ENCODE measurements at regions not wholly inside any gene's neighbourhood (a gene's known extent, or its start where the extent isn't known, plus 50 kb on each side); places are given as distances from the start of the nearest gene placed in this dataset.

GRCh38 chr2:67838205-67838604, 224.6 kb downstream of the C1D start:
- DNase-seq (ENCODE audit: low read depth in 1 of 2, low spot score in 1 of 2) (no peak), FAIRE-seq (no peak), ATAC-seq (no peak)
- WGBS (ENCODE audit: missing lambda C conversion rate) = 67% methylated on average over 3 of the region's 3 CpGs
- TF ChIP-seq ZNF302 (CRISPR knock-in tag; IDR thresholded peaks at IDR 0.05) (no peak), MAFK (IDR thresholded peaks at IDR 0.05; ENCODE audit: partially characterized antibody) (no peak), FOSB (CRISPR knock-in tag; IDR thresholded peaks at IDR 0.05) (no peak), RCOR1 (IDR thresholded peaks at IDR 0.05; ENCODE audit: low read depth, low read length) (no peak), ESRRA (IDR thresholded peaks at IDR 0.05; ENCODE audit: borderline replicate concordance, low read length) (no peak), POLR2A (IDR thresholded peaks at IDR 0.05; ENCODE audit: low read length) (no peak), CHD2 (IDR thresholded peaks at IDR 0.05; ENCODE audit: low read length, partially characterized antibody) (no peak), MYC (IDR thresholded peaks at IDR 0.05; ENCODE audit: borderline replicate concordance, low read length) (no peak), TFCP2L1 (CRISPR knock-in tag; IDR thresholded peaks at IDR 0.05) (no peak), NR3C1 (IDR thresholded peaks at IDR 0.05) (no peak), GATA3 (IDR thresholded peaks at IDR 0.05; ENCODE audit: borderline replicate concordance) (no peak), BHLHE40 (IDR thresholded peaks at IDR 0.05; ENCODE audit: low read depth, low read length) (no peak), ATOH8 (CRISPR knock-in tag; IDR thresholded peaks at IDR 0.05; ENCODE audit: low read depth) (no peak), CEBPB (IDR thresholded peaks at IDR 0.05) (no peak)
- ChIA-PET CTCF (interaction anchor here (1.1 to 2.3 kb wide), 4 partner anchors 8 to 187 kb away, joined by 3 to 14 read pairs (median 6); no protein-coding TSS in a partner anchor), POLR2A (no interaction called here)
- Histone ChIP-seq H3K4me1 (no peaks in the 10 kb centered on the region), H3K4me2 (no peak overlapping the region), H3K27ac (no peak overlapping the region), H3K9me3 (no peaks in the 10 kb centered on the region), H3K4me3 (no peak overlapping the region)

GRCh38 chr2:67839242-67839641, 223.6 kb downstream of the C1D start:
- Histone ChIP-seq H3K4me3 (no peak overlapping the region), H3K4me1 (no peaks in the 10 kb centered on the region), H3K27ac (no peak overlapping the region), H3K4me2 (no peak overlapping the region), H3K9me3 (no peaks in the 10 kb centered on the region)
- no peak for DNase-seq (ENCODE audit: low read depth in 1 of 2, low spot score in 1 of 2)
- no peak for ATAC-seq
- POLR2A ChIA-PET = no interaction called here
- WGBS (ENCODE audit: missing lambda C conversion rate) = 80% methylated on average over 3 of the region's 3 CpGs
- CTCF ChIA-PET = interaction anchor here (1.6 to 3.4 kb wide), 2 partner anchors 10 to 192 kb away, joined by 6 to 15 read pairs; no protein-coding TSS in a partner anchor
- no peak for FAIRE-seq
- TF ChIP-seq MAZ (IDR thresholded peaks at IDR 0.05; ENCODE audit: borderline replicate concordance, low read depth, low read length) = no peak
- TF ChIP-seq CHD2 (IDR thresholded peaks at IDR 0.05; ENCODE audit: low read length, partially characterized antibody) = no peak
- TF ChIP-seq POLR2AphosphoS2 (conservative IDR thresholded peaks at IDR 0.05; ENCODE audit: low read length) = no peak
- no peak for TF ChIP-seq KDM1A (IDR thresholded peaks at IDR 0.05; ENCODE audit: low read depth)
- no peak for TF ChIP-seq MAFK (IDR thresholded peaks at IDR 0.05; ENCODE audit: partially characterized antibody)
- no peak for TF ChIP-seq EHF (CRISPR knock-in tag; IDR thresholded peaks at IDR 0.05)
- TF ChIP-seq ATOH8 (CRISPR knock-in tag; IDR thresholded peaks at IDR 0.05; ENCODE audit: low read depth) = no peak
- no peak for TF ChIP-seq BHLHE40 (IDR thresholded peaks at IDR 0.05; ENCODE audit: low read depth, low read length)
- no peak for TF ChIP-seq CEBPB (IDR thresholded peaks at IDR 0.05)
- no peak for TF ChIP-seq HOXB13 (CRISPR knock-in tag; IDR thresholded peaks at IDR 0.05; ENCODE audit: low read depth)
- TF ChIP-seq, protein P1, sequence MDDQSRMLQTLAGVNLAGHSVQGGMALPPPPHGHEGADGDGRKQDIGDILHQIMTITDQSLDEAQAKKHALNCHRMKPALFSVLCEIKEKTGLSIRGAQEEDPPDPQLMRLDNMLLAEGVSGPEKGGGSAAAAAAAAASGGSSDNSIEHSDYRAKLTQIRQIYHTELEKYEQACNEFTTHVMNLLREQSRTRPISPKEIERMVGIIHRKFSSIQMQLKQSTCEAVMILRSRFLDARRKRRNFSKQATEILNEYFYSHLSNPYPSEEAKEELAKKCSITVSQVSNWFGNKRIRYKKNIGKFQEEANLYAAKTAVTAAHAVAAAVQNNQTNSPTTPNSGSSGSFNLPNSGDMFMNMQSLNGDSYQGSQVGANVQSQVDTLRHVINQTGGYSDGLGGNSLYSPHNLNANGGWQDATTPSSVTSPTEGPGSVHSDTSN (IDR thresholded peaks at IDR 0.05) = no peak
- TF ChIP-seq ZNF302 (CRISPR knock-in tag; IDR thresholded peaks at IDR 0.05) = no peak
- TF ChIP-seq ZC3H11A (IDR thresholded peaks at IDR 0.05) = no peak
- TF ChIP-seq SREBF2 (IDR thresholded peaks at IDR 0.05) = no peak
- no peak for TF ChIP-seq FOSL2 (IDR thresholded peaks at IDR 0.05)
- TF ChIP-seq FOSL2 (CRISPR knock-in tag; IDR thresholded peaks at IDR 0.05) = no peak
- TF ChIP-seq HEYL (CRISPR knock-in tag; IDR thresholded peaks at IDR 0.05) = no peak
- no peak for TF ChIP-seq EP300 (IDR thresholded peaks at IDR 0.05)
